ENCODE measurements at regions not wholly inside any gene's neighbourhood (a gene's known extent, or its start where the extent isn't known, plus 50 kb on each side); places are given as distances from the start of the nearest gene placed in this dataset.

GRCh38 chr14:105843444-105844046 lies 317.2 kb downstream of the TMEM121 start (continued):
- TF ChIP-seq PATZ1 (CRISPR knock-in tag; IDR thresholded peaks at IDR 0.05; ENCODE audit: borderline replicate concordance) (no peak), ZNF565 (CRISPR knock-in tag; conservative IDR thresholded peaks at IDR 0.05; ENCODE audit: low read depth) (no peak)

- no peak for ATAC-seq
- no peak for TF ChIP-seq PPARA (CRISPR knock-in tag; IDR thresholded peaks at IDR 0.05; ENCODE audit: borderline replicate concordance)
- no peak for TF ChIP-seq PATZ1 (CRISPR knock-in tag; IDR thresholded peaks at IDR 0.05; ENCODE audit: borderline replicate concordance)
- no peak for TF ChIP-seq BACH2 (CRISPR knock-in tag; IDR thresholded peaks at IDR 0.05; ENCODE audit: borderline replicate concordance)
- TF ChIP-seq ZC3H10 (CRISPR knock-in tag; IDR thresholded peaks at IDR 0.05) = no peak
- no peak for TF ChIP-seq ZFP3 (CRISPR knock-in tag; IDR thresholded peaks at IDR 0.05)
- TF ChIP-seq CREB5 (CRISPR knock-in tag; IDR thresholded peaks at IDR 0.05; ENCODE audit: low read depth) = no peak
- no peak for TF ChIP-seq GLIS3 (CRISPR knock-in tag; IDR thresholded peaks at IDR 0.05)
- no peak for TF ChIP-seq RARB (CRISPR knock-in tag; IDR thresholded peaks at IDR 0.05)
- no peak for TF ChIP-seq ESRRG (CRISPR knock-in tag; IDR thresholded peaks at IDR 0.05)
- TF ChIP-seq ZNF8 (CRISPR knock-in tag; IDR thresholded peaks at IDR 0.05) = no peak
- TF ChIP-seq ZNF565 (CRISPR knock-in tag; conservative IDR thresholded peaks at IDR 0.05; ENCODE audit: low read depth) = no peak
- TF ChIP-seq TSHZ2 (CRISPR knock-in tag; IDR thresholded peaks at IDR 0.05) = no peak
- TF ChIP-seq ARNTL (CRISPR knock-in tag; IDR thresholded peaks at IDR 0.05; ENCODE audit: borderline replicate concordance, low read depth) = no peak
- TF ChIP-seq TCF4 (CRISPR knock-in tag; IDR thresholded peaks at IDR 0.05; ENCODE audit: borderline replicate concordance) = no peak
These were observed 317.8 kb downstream of the TMEM121 start for GRCh38 chr14:105844047-105844630.

GRCh38 chr14:105844810-105845724 lies 318.7 kb downstream of the TMEM121 start:
- no peak for TF ChIP-seq ZNF8 (CRISPR knock-in tag; IDR thresholded peaks at IDR 0.05)
- TF ChIP-seq POU6F1 (CRISPR knock-in tag; IDR thresholded peaks at IDR 0.05; ENCODE audit: borderline replicate concordance, low read depth) = no peak
- TF ChIP-seq TCF4 (CRISPR knock-in tag; IDR thresholded peaks at IDR 0.05; ENCODE audit: borderline replicate concordance) = no peak
- TF ChIP-seq ESRRG (CRISPR knock-in tag; IDR thresholded peaks at IDR 0.05) = no peak
- TF ChIP-seq TOX (CRISPR knock-in tag; IDR thresholded peaks at IDR 0.05; ENCODE audit: borderline replicate concordance) = no peak
- no peak for TF ChIP-seq ZNF70 (CRISPR knock-in tag; IDR thresholded peaks at IDR 0.05)
- TF ChIP-seq ZFP3 (CRISPR knock-in tag; IDR thresholded peaks at IDR 0.05) = no peak
- no peak for TF ChIP-seq GLIS3 (CRISPR knock-in tag; IDR thresholded peaks at IDR 0.05)
- no peak for TF ChIP-seq BACH2 (CRISPR knock-in tag; IDR thresholded peaks at IDR 0.05; ENCODE audit: borderline replicate concordance)
- no peak for ATAC-seq
